Vagina (tissue), 2 donors: ENCODE measurements at regions not wholly inside any gene's neighbourhood (a gene's known extent, or its start where the extent isn't known, plus 50 kb on each side); places are given as distances from the start of the nearest gene placed in this dataset.

Source experiments
- POLR2A ChIP-seq, 2 donors: fragments of 450-650 bp; IDR thresholded peaks; one replicate each; pipeline ENCODE4 v1.6.1; 2017; ENCODE audit warnings: antibody characterized with exemption in 2 of 2, mild to moderate bottlenecking in 2 of 2, moderate library complexity in 2 of 2
- POLR2AphosphoS5 ChIP-seq, 2 donors: sonication (generic); formaldehyde crosslinking; IDR thresholded peaks; one replicate each; pipeline ENCODE4 v1.9.0; 2017; ENCODE audit warnings: antibody characterized with exemption in 2 of 2, mild to moderate bottlenecking in 2 of 2, low read depth in 1 of 2; ENCODE audit not compliant: insufficient read depth in 1 of 2
- TF ChIP-seq, protein P1 (sequence below), 3 experiments: fragments of 450-650 bp in 2 of 3; fragments of 200-600 bp in 1 of 3; sonication (generic) in 1 of 3; IDR thresholded peaks; one replicate each; pipeline ENCODE4 v1.5.1; 2017 to 2019; ENCODE audit warnings: antibody characterized with exemption in 3 of 3, mild to moderate bottlenecking in 2 of 3, moderate library complexity in 2 of 3

DNA sequence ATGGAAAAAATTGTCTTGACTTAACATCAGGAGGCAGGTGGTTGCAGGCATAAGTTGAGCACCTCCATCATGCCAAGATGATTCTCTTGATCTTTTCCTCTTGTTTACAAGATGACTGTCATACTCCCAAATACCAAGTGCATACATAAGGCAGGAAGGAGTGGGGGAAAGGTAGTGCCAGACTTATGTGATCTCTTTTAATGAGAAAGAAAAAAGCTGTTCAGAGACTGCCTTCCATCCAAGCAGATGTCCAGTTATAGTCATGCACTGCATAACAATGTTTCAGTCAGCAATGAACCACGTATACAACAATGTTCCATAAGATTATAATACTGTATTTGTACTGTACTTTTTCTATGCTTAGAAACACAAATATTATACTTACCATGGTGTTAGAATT lies 135.7 kb downstream of the EHF start:
- TF ChIP-seq, protein P1, sequence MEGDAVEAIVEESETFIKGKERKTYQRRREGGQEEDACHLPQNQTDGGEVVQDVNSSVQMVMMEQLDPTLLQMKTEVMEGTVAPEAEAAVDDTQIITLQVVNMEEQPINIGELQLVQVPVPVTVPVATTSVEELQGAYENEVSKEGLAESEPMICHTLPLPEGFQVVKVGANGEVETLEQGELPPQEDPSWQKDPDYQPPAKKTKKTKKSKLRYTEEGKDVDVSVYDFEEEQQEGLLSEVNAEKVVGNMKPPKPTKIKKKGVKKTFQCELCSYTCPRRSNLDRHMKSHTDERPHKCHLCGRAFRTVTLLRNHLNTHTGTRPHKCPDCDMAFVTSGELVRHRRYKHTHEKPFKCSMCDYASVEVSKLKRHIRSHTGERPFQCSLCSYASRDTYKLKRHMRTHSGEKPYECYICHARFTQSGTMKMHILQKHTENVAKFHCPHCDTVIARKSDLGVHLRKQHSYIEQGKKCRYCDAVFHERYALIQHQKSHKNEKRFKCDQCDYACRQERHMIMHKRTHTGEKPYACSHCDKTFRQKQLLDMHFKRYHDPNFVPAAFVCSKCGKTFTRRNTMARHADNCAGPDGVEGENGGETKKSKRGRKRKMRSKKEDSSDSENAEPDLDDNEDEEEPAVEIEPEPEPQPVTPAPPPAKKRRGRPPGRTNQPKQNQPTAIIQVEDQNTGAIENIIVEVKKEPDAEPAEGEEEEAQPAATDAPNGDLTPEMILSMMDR (IDR thresholded peaks at IDR 0.05), result no peak
- no peak for TF ChIP-seq POLR2AphosphoS5 (IDR thresholded peaks at IDR 0.05; ENCODE audit: insufficient read depth in 1 of 2, low read depth in 1 of 2)
- no peak for TF ChIP-seq POLR2A (IDR thresholded peaks at IDR 0.05)
